Activated CD4-positive, alpha-beta memory T cell treated with anti-CD3 and anti-CD28 coated beads, Interleukin-2, amount 10 ng/mL, durations not matched to agents 7 days and 5 days (primary cell): ENCODE measurements at regions not wholly inside any gene's neighbourhood (a gene's known extent, or its start where the extent isn't known, plus 50 kb on each side); places are given as distances from the start of the nearest gene placed in this dataset.
"Not testable (repeated sequence)": the region's sequence is repeated elsewhere in the genome, so short reads cannot be mapped to it uniquely, and the experiment has no call there.

ENCODE experiments used
- CTCF ChIA-PET: fragments of 350-600 bp; sonication (Branson Sonifier 250); formaldehyde crosslinking; loops from one replicate; lab custom pipeline; 2021; ENCODE audit warnings: antibody characterized with exemption, inconsistent platforms; lab: Charles Lee
- POLR2A ChIA-PET: fragments of 350-600 bp; sonication (Branson Sonifier 250); formaldehyde crosslinking; loops from one replicate; lab custom pipeline; 2021; ENCODE audit warnings: antibody characterized with exemption; lab: Charles Lee
- DNase-seq: peaks from one replicate; pipeline ENCODE4 v3.0.0-alpha.2; 2020
- H3K27ac Mint-ChIP-seq: one replicate; pipeline ENCODE4 v1.8.0; 2021; ENCODE audit warnings: mild to moderate bottlenecking, mixed read lengths
- H3K27me3 Mint-ChIP-seq: one replicate; pipeline ENCODE4 v1.8.0; 2021; ENCODE audit warnings: mixed read lengths
- H3K36me3 Mint-ChIP-seq: one replicate; pipeline ENCODE4 v1.8.0; 2021; ENCODE audit warnings: low read depth, mixed read lengths
- H3K4me1 Mint-ChIP-seq: one replicate; pipeline ENCODE4 v1.8.0; 2021; ENCODE audit warnings: mixed read lengths
- H3K4me3 Mint-ChIP-seq: one replicate; pipeline ENCODE4 v1.8.0; 2021; ENCODE audit warnings: mild to moderate bottlenecking, mixed read lengths
- H3K9me3 Mint-ChIP-seq: one replicate; pipeline ENCODE4 v1.8.0; 2021; ENCODE audit warnings: mixed read lengths

DNA sequence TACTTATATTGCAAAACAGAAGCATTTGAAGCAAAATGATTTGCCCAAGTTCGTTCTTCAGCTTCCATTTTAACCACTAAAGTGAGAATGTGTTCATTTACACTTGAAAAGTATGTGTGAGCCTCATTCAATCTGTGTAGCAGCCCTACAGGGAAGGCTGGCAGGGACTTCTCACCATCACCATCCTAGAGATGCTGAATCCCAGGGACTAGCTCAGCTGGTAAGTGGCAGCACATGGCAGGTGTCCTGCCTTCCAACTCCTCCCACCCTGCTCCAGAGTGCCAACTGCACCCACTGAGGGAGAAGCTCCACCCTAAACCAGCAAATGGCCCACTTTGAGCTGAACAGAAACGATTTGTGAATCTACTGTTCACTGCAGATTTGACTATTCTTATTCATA is 91.5 kb downstream of the EN1 start:
- ChIA-PET POLR2A (no interaction called here), CTCF (no interaction called here)
- Mint-ChIP-seq H3K4me3 (no peak overlapping the region), H3K9me3 (no peaks in the 10 kb centered on the region), H3K27ac (no peak overlapping the region), H3K4me1 (no peaks in the 10 kb centered on the region), H3K27me3 (no peaks in the 10 kb centered on the region), H3K36me3 (no peaks in the 10 kb centered on the region)
- DNase-seq, result no peak

DNA sequence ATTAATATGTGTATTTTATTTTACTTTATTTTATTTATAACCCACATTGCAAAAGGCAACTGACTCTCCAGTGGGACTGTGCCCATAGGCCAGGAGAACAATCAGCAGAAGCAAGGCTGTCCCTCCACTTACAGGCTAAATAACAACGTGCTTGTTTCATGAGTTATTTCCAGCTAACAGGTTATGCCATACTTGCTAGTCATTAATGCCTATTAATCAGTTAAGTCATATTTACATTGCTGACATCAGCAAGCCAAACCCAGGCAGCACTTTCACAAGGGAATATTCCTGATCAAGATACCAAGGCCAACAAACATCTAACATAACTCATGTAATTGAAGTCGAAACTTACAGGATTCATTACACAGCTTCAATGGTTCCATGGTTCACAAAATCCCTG is 92.1 kb downstream of the EN1 start:
- ChIA-PET CTCF (no interaction called here), POLR2A (no interaction called here)
- no peak overlapping the region for H3K4me3 Mint-ChIP-seq
- H3K9me3 Mint-ChIP-seq, result no peaks in the 10 kb centered on the region
- no peaks in the 10 kb centered on the region for H3K4me1 Mint-ChIP-seq
- H3K27ac Mint-ChIP-seq, result no peak overlapping the region
- no peaks in the 10 kb centered on the region for H3K36me3 Mint-ChIP-seq
- no peak for DNase-seq
- no peaks in the 10 kb centered on the region for H3K27me3 Mint-ChIP-seq

GRCh38 chr2:118752762-118753429 is 94.6 kb downstream of the EN1 start:
- no peak overlapping the region for H3K27ac Mint-ChIP-seq
- H3K9me3 Mint-ChIP-seq, result no peaks in the 10 kb centered on the region
- H3K4me1 Mint-ChIP-seq, result no peaks in the 10 kb centered on the region
- no peaks in the 10 kb centered on the region for H3K27me3 Mint-ChIP-seq
- no peak overlapping the region for H3K4me3 Mint-ChIP-seq
- POLR2A ChIA-PET, result no interaction called here
- CTCF ChIA-PET, result no interaction called here
- DNase-seq, result no peak
- H3K36me3 Mint-ChIP-seq, result no peaks in the 10 kb centered on the region

- no peak for DNase-seq
- Mint-ChIP-seq H3K9me3 (no peaks in the 10 kb centered on the region), H3K4me3 (no peak overlapping the region), H3K4me1 (no peaks in the 10 kb centered on the region), H3K27me3 (no peaks in the 10 kb centered on the region), H3K36me3 (no peaks in the 10 kb centered on the region), H3K27ac (no peak overlapping the region)
- ChIA-PET POLR2A (no interaction called here), CTCF (no interaction called here)
Observed at GRCh38 chr2:118750959-118751565, 96.4 kb downstream of the EN1 start.

- Mint-ChIP-seq H3K27ac (no peak overlapping the region), H3K9me3 (peaks cover 7% of the 10 kb centered on the region), H3K27me3 (no peaks in the 10 kb centered on the region), H3K4me3 (no peak overlapping the region), H3K36me3 (no peaks in the 10 kb centered on the region), H3K4me1 (no peaks in the 10 kb centered on the region)
- POLR2A ChIA-PET, result no interaction called here
- no peak for DNase-seq
- CTCF ChIA-PET, result no interaction called here
Observed at GRCh38 chr2:118748245-118748885, 99.1 kb downstream of the EN1 start.

- POLR2A ChIA-PET, result no interaction called here
- Mint-ChIP-seq H3K36me3 (no peaks in the 10 kb centered on the region), H3K27ac (no peak overlapping the region), H3K9me3 (peaks cover 7% of the 10 kb centered on the region), H3K4me3 (no peak overlapping the region), H3K4me1 (no peaks in the 10 kb centered on the region), H3K27me3 (no peaks in the 10 kb centered on the region)
- no peak for DNase-seq
- CTCF ChIA-PET, result no interaction called here
Observed at GRCh38 chr2:118747637-118748036, 99.8 kb downstream of the EN1 start.

- Mint-ChIP-seq H3K27ac (no peak overlapping the region), H3K4me1 (no peaks in the 10 kb centered on the region), H3K4me3 (no peak overlapping the region), H3K36me3 (no peaks in the 10 kb centered on the region), H3K27me3 (no peaks in the 10 kb centered on the region), H3K9me3 (peaks cover 7% of the 10 kb centered on the region)
- no peak for DNase-seq
- ChIA-PET CTCF (no interaction called here), POLR2A (no interaction called here)
Observed at GRCh38 chr2:118747066-118747465, 100.4 kb downstream of the EN1 start.

- H3K27me3 Mint-ChIP-seq, POLR2A ChIA-PET, DNase-seq, H3K4me1 Mint-ChIP-seq, H3K27ac Mint-ChIP-seq, H3K9me3 Mint-ChIP-seq, H3K36me3 Mint-ChIP-seq, H3K4me3 Mint-ChIP-seq, CTCF ChIA-PET: not testable (repeated sequence)
Observed at GRCh38 chr2:118744682-118745181, 102.7 kb downstream of the EN1 start.

DNA sequence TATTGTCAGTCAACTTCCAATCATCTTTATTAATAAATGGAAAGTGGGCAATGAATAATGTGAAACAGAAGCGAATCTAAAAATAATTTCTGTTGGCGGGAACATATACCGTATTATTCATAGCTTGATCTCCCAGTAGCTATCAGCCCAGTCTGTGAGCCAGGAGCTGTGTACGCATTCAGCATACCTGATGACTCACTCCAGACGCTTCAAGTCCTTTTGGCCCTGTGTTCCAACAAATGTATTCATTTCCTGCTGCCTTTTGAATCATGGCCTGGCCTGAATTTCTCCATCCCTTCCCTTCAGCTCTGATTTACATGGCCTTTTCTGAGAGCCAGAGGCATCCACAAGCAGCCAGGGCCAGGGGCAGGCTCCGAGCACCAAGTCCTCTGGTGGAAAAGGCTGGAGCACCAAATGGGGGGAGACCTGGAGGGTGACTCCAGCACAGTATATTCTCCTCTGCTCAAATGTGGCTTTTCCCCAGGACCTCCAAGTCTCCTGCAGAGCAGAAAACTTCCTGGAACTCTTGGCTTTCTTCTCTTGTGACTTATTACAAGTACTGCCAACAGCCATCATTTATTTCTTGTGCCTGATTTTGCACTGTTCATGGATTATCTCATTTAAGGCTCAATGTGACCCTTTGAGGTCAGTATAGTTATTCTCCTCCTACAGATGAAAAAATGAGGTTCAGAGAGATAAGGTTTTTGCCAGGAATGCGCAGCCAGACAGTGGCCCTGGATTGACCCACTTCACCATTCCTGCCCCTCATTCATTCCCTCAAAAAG is 108.7 kb downstream of the EN1 start:
- Mint-ChIP-seq H3K4me3 (no peak overlapping the region), H3K9me3 (no peaks in the 10 kb centered on the region), H3K27ac (no peak overlapping the region), H3K4me1 (no peaks in the 10 kb centered on the region), H3K36me3 (no peaks in the 10 kb centered on the region), H3K27me3 (no peaks in the 10 kb centered on the region)
- DNase-seq, result no peak
- POLR2A ChIA-PET, result no interaction called here
- CTCF ChIA-PET, result no interaction called here

- Mint-ChIP-seq H3K36me3 (no peaks in the 10 kb centered on the region), H3K27me3 (no peaks in the 10 kb centered on the region), H3K4me1 (no peaks in the 10 kb centered on the region), H3K9me3 (no peaks in the 10 kb centered on the region), H3K4me3 (no peak overlapping the region), H3K27ac (no peak overlapping the region)
- ChIA-PET POLR2A (no interaction called here), CTCF (no interaction called here)
- DNase-seq, result no peak
Observed at GRCh38 chr2:118738106-118738505, 109.3 kb downstream of the EN1 start.

DNA sequence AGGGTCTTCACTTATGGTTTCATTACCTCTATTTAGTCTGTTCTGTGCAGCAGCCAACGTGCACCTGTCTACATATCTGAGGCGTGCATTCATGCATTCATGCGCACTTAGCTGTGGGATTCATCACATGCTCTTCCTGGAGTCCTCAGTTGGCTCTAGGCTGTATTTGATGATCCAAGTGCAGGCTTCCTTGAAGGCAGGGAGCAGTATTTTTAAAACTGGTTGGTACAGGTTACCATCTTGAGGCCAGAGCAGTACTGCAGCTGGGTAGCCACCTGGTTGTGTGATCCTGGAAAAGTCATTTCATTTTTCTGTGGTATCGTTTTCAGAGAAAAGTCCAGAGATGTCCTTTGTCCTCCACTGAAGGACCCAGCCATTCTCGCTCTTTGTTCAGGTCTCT is 109.8 kb downstream of the EN1 start:
- Mint-ChIP-seq H3K9me3 (no peaks in the 10 kb centered on the region), H3K27me3 (no peaks in the 10 kb centered on the region), H3K36me3 (no peaks in the 10 kb centered on the region), H3K4me3 (no peak overlapping the region), H3K4me1 (no peaks in the 10 kb centered on the region), H3K27ac (no peak overlapping the region)
- ChIA-PET POLR2A (no interaction called here), CTCF (no interaction called here)
- DNase-seq, result no peak

DNA sequence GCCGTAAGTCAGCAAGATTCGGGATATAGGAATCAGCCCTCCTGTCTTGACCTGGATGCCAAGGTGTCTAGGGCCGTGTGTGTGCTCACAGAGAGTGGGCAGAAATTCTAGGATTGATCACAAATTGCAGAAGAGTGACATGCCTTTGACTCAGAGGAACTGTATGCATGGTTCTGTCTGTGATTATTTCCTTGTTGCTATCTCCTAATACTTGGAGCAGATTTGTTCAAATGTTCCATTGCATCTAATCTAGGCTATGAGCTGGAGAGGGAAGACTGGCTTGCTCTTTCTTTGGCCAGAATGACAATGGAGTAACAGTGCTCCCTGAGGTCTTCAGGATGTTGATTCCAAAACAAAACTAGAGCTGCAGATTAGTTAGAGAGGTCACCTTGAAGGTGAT is 115.0 kb downstream of the EN1 start:
- H3K4me1 Mint-ChIP-seq, result no peaks in the 10 kb centered on the region
- H3K27ac Mint-ChIP-seq, result no peak overlapping the region
- no peaks in the 10 kb centered on the region for H3K9me3 Mint-ChIP-seq
- CTCF ChIA-PET, result no interaction called here
- DNase-seq, result no peak
- H3K4me3 Mint-ChIP-seq, result no peak overlapping the region
- H3K36me3 Mint-ChIP-seq, result no peaks in the 10 kb centered on the region
- H3K27me3 Mint-ChIP-seq, result no peaks in the 10 kb centered on the region
- POLR2A ChIA-PET, result no interaction called here

- ChIA-PET POLR2A (no interaction called here), CTCF (no interaction called here)
- no peak for DNase-seq
- no peaks in the 10 kb centered on the region for H3K9me3 Mint-ChIP-seq
- H3K4me3 Mint-ChIP-seq, result no peak overlapping the region
- H3K27ac Mint-ChIP-seq, result no peak overlapping the region
- no peaks in the 10 kb centered on the region for H3K27me3 Mint-ChIP-seq
- H3K36me3 Mint-ChIP-seq, result no peaks in the 10 kb centered on the region
- H3K4me1 Mint-ChIP-seq, result no peaks in the 10 kb centered on the region
Observed at GRCh38 chr2:118731413-118731812, 116.0 kb downstream of the EN1 start.
